GM21367 (cell line): ENCODE measurements at regions not wholly inside any gene's neighbourhood (a gene's known extent, or its start where the extent isn't known, plus 50 kb on each side); places are given as distances from the start of the nearest gene placed in this dataset.

ENCODE experiments used
- ATAC-seq: cut with Tn5 transposase; IDR thresholded peaks from one replicate; pipeline ENCODE4 v1.9.1; 2021; ENCODE audit not compliant: unreplicated experiment

DNA sequence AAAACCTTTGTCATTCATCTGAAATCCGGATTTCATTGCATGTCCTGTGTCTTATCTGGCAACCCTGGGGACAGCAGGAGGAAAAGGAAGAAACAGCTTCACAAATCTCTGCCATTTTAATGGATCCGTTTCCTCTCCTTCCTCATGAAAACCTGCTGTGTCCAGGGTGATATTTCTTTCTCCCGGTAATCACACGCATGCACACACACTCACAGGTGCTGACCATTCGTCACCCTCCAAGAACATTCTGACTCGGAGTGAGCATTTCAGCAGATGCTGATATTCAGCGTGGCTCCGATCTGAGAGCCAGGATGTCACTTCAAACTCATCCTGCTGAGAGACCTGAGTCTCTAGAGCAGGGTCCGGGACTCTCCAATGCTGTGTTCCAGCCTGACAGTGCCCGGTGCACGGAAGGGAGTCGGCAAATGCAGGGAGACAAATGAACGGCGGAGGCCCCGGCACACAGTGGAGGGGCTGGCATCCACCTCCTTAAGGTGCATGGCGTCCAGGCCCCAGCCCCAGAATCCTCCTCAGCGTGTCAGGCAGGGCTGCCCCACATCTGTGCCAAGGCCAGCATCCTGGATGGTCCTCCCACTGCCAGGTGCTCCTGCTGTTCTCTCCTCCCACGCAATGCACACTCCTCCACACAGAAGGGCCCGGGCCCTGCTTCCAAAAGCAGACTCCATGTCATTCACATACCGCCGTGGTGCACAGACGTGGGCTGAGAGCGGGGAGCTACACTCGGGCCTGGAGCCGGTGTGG lies 70.7 kb downstream of the RBFOX3 start:
- ATAC-seq: no peak

GRCh38 chr17:79538291-79538690 lies 72.6 kb downstream of the RBFOX3 start:
- ATAC-seq: no peak

- no peak for ATAC-seq
Measured at GRCh38 chr17:79537686-79538085, 73.2 kb downstream of the RBFOX3 start.

DNA sequence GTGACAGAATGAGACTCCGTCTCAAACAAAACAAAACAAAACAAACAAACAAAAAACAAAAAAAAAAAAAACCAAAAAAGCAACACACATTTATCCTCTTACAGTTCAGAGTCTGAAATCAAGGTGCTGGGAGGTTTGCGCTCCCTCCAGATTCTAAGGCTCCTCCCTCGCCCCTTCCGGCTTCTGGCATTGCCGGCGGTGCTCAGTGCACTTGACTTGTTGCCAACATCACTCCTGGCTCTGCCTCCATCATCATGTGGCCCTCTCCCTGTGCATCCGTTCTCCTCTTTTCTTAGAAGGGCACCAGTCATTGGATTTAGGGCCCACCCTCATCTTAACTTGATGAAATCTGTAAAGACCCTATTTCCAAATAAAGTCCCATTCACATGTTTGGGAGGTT lies 73.8 kb downstream of the RBFOX3 start:
- no peak for ATAC-seq

GRCh38 chr17:79536212-79536840 lies 74.5 kb downstream of the RBFOX3 start:
- no peak for ATAC-seq

DNA sequence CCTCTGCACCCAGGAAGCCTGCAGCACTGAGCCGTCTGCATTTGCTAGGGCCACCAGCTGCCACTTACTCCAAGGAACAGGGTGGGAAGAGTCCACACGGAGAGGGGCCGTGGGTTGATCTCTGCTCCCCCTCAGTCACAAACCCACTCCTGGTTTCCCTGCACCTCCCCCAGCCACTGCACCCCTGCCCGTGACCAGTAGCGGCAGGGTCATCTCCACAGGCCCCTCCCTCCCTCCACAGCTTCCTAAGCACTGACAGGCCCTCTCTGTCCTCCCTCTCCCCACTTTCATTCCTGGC lies 75.2 kb downstream of the RBFOX3 start:
- no peak for ATAC-seq

DNA sequence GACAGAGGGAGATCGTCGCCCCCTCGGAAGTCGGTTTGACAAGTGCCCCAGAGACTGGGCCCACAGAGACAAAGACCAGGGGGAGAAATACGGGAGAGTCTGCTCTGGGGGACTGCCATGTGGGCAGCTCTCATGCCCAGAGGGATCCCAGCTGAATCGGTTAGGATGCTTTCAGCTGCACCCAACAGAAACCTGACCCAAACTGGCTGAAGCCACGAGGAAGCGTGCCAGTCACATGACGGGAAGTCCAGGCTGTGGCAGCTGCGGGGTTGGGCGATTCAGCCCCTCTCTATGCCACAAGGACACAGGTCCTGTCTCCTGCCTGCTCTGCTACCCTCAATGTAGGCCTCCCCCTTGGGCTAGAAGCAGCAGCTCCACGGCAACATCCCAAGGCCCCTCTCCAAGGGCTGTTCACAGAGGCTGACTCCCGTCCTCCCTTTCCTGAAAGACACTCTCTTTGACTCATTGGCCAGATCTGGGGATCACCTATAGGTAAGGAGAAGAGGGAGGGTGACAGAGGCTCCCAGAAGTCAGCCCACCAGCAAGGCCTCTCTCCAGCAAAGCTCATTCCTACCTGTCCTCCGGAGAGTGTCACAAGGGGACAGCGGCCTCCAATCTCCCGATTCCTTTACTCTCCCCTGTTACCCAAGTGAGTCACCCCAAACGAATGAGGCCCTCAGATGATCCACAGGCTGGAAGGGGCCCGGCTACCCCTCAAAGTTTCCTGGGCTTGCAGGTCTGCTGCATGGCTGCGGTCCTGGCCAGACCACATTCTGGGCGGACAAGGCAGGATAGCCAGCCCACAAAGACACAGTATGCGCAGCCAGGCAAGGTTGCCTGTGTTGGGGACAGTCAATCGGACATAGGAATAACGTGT lies 75.8 kb downstream of the RBFOX3 start:
- ATAC-seq: no peak

- no peak for ATAC-seq
Measured at GRCh38 chr17:79534111-79534510, 76.7 kb downstream of the RBFOX3 start.

DNA sequence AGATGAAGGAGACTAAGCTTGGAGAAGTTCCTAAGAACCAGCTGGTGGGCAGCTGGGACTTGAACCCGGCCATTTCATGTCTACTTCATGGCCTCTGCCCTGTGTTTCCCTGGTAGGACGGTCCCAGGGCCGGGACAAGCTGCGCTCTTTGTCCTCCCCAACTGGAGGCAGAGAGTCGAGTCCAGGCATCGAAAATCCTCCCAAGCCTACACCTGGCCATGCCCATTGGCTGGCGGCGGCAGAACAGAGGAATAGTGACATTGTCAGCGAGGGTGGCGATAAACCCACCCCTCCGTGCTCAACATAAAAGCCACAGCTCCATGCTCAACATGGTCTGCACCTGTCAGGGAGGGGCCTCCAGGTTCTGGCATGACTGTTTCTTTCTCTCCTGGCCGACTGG lies 77.7 kb downstream of the RBFOX3 start:
- no peak for ATAC-seq

- no peak for ATAC-seq
Measured at GRCh38 chr17:79532107-79532790, 78.6 kb downstream of the RBFOX3 start.

DNA sequence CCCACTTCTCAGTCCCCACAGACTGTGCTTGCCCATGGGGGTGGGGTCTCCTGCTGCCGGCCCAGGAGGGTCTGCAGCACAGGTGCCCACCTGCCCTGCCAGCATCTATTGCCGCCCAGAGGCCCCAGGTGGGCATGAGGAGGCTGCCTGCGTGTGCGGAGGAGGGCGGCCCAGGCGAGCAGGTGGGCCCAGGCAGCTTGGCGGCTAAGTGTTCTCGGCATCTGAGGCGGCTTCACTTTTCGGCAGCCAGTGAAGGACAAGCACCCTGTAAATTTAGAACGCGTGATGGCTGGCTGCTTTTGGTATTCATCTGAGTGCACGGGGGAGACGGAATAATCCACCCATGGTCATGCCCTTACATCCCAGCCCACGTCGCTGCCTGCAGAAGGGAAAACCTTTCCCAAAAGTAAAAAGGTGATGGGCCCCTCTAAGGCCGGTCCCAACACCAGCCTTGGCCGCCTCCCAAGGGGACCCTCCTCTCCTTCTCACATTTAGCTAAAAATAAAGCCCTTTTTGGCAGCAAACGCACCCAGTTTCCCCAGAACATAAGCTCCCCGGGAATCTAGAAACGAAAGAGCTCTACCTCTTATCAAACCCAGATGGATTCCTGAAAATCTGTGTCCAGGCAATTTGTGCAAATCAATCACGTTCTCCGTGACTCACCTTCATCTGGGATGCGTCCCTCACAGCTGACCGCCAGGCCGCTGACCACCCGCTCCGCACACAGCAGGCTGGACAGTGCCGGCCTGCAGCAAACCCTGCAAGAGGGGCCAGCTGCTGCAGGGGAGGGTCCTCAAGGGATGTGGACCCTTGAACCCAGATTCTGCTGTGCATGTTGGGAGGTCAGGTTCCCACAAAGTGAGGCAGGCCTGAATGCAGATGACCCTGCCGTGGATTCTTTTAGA lies 79.4 kb downstream of the RBFOX3 start:
- ATAC-seq: no peak

DNA sequence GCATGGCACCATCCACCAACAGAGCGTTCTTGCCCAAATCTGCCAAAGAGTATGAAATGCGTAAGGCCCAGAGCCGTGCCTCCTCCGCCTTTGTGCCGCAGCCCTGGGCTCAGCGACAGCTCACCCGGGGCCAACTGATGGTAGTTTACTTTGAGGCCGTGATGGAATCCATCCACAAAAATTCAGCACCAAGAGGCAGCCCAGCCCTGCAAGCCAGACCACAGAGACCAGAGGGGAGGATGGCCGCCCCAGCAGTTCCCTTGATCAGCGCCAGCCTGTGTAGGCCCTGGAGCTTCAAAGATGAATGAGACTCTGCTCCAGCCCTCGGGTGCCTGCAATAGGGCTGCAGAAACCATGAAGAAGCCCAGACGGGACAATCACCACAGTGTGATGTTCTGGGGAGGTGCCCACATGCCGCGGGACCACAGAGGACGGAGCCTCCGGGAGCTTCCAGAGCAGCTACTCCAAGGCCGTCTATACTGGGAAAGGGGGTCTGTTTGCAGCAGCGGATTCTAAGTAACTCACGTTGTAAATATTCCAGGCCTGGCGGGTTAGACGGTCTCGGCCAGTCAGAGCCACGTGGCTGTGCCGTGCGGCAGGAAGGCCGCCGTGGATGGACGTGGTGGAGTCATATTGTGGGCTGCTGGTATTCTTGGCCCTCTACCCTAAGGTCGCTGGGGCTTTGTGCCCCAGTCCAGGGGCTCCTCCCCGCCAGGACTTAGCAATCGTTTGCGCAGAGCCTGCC lies 80.3 kb downstream of the RBFOX3 start:
- ATAC-seq: no peak

DNA sequence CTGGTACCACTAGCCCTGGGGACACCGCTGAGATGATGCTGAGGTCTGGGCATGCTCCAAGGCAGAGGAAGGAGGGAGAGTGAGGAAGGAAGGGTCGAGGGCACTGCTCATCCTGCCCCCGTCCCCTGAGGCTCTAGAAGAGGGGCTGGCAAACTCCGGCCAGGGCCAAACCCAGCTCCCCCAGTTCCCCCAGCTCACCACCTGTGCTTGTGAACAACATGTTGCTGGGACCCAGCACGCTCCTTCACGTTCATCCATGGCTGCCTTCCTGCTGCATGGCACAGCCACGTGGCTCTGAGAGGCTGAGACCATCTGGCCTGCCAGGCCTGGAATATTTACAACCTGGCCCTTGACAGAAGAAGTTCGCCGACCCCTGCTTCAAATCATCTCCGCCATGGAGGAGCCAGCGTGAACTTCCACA lies 81.2 kb downstream of the RBFOX3 start:
- no peak for ATAC-seq

DNA sequence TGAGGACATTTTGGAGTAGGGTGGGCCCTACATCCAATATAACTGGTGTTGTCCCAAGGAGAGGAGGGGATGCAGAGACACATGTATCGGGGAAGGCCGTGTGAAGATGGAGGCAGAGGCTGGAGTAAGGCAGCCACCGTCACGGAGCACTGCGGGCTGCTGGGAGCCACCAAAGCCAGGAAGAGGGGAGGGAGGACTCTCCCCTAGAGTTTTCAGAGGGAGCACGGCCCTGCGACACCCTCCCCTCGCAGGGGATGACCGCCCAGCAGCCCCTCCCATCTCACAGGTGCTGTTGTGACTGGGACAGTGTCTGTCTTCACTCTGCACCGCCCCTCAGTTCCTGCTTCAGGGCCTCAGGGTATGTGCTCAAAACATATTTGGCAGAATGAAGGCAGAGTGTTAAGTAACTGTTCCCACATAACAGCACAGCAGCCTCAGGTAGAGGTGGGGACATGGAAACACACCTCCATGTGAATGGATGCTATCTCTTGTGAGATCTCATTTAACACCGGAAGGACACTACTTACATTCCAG lies 82.2 kb downstream of the RBFOX3 start:
- no peak for ATAC-seq

DNA sequence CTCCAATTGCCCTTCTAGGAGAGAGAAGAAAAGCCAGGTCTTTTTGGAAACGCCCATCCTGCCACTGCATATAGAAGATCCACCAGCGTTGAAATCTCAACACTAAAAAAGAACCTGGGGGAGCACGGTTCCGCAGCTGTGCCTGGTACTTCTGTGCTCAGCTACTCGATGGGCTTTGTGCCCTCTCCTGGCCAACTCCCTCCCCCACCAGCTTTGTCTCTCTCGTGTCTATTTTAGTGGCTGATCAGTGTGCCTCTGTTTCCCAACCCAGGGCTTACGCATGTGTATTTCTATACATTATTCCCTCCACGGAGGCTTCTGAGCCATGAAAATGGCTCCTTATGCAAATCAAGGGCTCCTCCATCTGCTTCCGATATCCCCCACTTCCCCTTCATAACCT lies 83.5 kb downstream of the RBFOX3 start:
- ATAC-seq: no peak

DNA sequence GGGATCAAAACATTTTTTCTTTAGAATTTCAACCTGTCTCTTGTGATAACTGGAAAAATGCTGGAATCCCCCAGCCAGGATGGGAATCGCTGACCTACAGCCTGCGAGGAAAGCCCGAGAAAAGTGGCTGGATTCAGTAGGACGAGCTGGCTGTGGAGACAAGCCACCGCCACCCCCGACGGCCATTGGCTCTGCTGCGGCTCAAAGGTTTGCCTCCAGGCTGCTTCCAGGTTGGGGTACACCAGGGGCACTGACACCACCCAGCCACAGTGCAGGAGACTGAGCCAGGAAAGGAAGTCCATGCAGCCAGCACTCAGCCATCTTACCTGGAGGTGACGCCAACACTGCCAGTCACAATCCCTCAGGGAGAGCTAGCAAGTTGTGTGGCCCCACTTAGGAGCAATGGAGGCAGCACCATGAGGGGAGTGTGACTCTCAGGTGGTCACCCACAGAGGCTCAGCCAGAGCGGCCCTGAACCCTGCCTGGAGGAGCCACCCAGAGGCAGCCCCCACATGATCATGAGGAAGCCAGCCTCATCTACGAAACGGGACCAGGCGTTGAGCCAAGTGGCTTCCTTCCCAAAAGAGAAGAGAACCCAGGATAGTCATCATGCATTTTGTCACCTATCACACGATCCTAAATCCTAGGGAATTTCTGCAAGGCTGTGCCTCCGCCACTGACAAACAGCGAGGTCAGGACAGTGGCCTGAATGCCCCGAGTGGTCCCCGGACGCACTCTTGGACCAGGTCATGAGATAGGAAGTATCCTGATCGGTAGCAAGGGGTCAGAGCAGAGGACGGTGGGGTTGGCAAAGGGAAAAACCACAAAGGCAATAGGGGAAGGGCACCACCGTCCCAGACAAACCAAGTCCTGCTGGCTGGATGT lies 84.8 kb downstream of the RBFOX3 start:
- ATAC-seq: no peak

DNA sequence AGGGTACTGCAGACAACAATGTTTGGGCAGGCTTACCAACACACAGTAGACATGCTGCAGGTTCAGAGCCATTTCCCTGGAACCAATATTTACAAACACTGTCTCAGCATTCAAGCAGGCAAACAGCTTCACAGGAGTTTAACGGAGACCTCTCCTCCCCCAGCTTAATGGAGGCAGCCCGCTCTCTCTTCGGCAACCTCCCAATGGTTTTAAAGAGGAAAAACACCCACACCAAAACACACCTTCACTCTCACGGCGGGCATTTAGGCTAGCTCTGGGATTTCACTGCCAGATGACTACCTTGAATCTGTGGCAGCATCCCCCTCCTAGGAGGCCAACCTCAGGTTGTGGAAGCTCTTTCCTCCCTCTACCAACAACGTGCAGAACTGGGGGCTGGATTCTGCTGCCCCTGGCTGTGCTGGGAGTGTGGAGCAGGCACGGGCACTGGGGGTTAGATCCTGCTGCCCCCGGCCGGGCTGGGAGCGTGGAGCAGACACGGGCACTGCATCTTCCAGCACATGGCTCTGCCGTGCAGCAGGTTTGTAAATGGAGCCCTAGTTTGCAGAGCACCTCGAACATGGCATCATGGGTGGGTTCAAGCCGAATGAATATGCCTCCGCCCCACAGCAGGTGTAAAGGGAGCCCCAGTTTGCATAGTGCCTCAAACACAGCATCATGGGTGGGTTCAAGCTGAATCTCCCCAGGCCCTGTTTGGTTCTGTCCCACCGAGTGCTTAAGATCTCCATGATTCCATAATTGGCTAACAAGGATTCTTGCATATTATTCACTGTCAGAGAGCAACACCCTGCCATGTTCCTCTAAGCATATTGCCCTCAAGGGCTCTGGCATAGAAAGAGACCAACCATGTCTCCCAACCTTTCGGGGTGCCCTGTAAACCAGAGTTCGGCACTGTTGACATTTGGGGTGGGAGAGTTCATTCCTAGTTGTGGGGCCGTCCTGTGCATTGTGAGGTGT lies 86.4 kb downstream of the RBFOX3 start:
- ATAC-seq: no peak
